Central memory CD8-positive, alpha-beta T cell (primary cell): ENCODE measurements at regions not wholly inside any gene's neighbourhood (a gene's known extent, or its start where the extent isn't known, plus 50 kb on each side); places are given as distances from the start of the nearest gene placed in this dataset.
"Not testable (repeated sequence)": the region's sequence is repeated elsewhere in the genome, so short reads cannot be mapped to it uniquely, and the experiment has no call there.

ENCODE experiments used
- ATAC-seq: fragments of 150-1000 bp; cut with Tn5 transposase; replicated peaks from 2 replicates; pipeline ENCODE4 v1.10.0; 2022; ENCODE audit warnings: mild to moderate bottlenecking, moderate FRiP score, moderate number of reproducible peaks; ENCODE audit not compliant: poor library complexity, severe bottlenecking; ENCODE audit errors: extremely low read depth
- DNase-seq, 2 donors: peaks; one replicate each; pipeline ENCODE4 v3.0.0; 2021; ENCODE audit warnings: low spot score in 2 of 2
- H3K27ac Mint-ChIP-seq: one replicate; pipeline ENCODE4 v1.8.0; 2022; ENCODE audit warnings: low read depth, mild to moderate bottlenecking, moderate library complexity, mixed read lengths
- H3K27me3 Mint-ChIP-seq: one replicate; pipeline ENCODE4 v1.8.0; 2022; ENCODE audit warnings: mixed read lengths
- H3K36me3 Mint-ChIP-seq: one replicate; pipeline ENCODE4 v1.8.0; 2022; ENCODE audit warnings: mild to moderate bottlenecking, moderate library complexity, mixed read lengths; ENCODE audit not compliant: insufficient read depth
- H3K4me1 Mint-ChIP-seq: one replicate; pipeline ENCODE4 v1.8.0; 2022; ENCODE audit warnings: mixed read lengths
- H3K4me3 Mint-ChIP-seq: one replicate; pipeline ENCODE4 v1.8.0; 2022; ENCODE audit warnings: mild to moderate bottlenecking, moderate library complexity, mixed read lengths
- H3K9me3 Mint-ChIP-seq: one replicate; pipeline ENCODE4 v1.8.0; 2022; ENCODE audit warnings: mixed read lengths

GRCh38 chr5:54881286-54882005 is 103.9 kb downstream of the ESM1 start:
- peaks cover 45% of the 10 kb centered on the region for H3K27me3 Mint-ChIP-seq
- peaks cover 2% of the 10 kb centered on the region for H3K36me3 Mint-ChIP-seq
- peaks cover 16% of the 10 kb centered on the region for H3K4me1 Mint-ChIP-seq
- H3K27ac Mint-ChIP-seq: peak overlapping the region; percentile 30
- no peak overlapping the region for H3K4me3 Mint-ChIP-seq
- H3K9me3 Mint-ChIP-seq: no peaks in the 10 kb centered on the region
- ATAC-seq (peak; percentile 82), DNase-seq (peak in 1 of 2 donors; percentile 30)

- peaks cover 2% of the 10 kb centered on the region for H3K36me3 Mint-ChIP-seq
- ATAC-seq: no peak
- H3K27ac Mint-ChIP-seq: no peak overlapping the region
- H3K9me3 Mint-ChIP-seq: no peaks in the 10 kb centered on the region
- no peak for DNase-seq
- H3K4me3 Mint-ChIP-seq: no peak overlapping the region
- peaks cover under 1% of the 10 kb centered on the region for H3K27me3 Mint-ChIP-seq
- peaks cover 8% of the 10 kb centered on the region for H3K4me1 Mint-ChIP-seq
These were observed 108.4 kb downstream of the ESM1 start for GRCh38 chr5:54876976-54877375.

- H3K4me3 Mint-ChIP-seq: no peak overlapping the region
- H3K36me3 Mint-ChIP-seq: peaks cover 2% of the 10 kb centered on the region
- H3K27me3 Mint-ChIP-seq: peaks cover 4% of the 10 kb centered on the region
- peaks cover 3% of the 10 kb centered on the region for H3K4me1 Mint-ChIP-seq
- DNase-seq: no peak
- H3K27ac Mint-ChIP-seq: no peak overlapping the region
- H3K9me3 Mint-ChIP-seq: no peaks in the 10 kb centered on the region
- no peak for ATAC-seq
These were observed 108.8 kb downstream of the ESM1 start for GRCh38 chr5:54876556-54876955.

GRCh38 chr5:54874337-54875021 is 110.9 kb downstream of the ESM1 start:
- H3K9me3 Mint-ChIP-seq: no peaks in the 10 kb centered on the region
- DNase-seq: no peak
- ATAC-seq: no peak
- peaks cover 12% of the 10 kb centered on the region for H3K27me3 Mint-ChIP-seq
- H3K4me3 Mint-ChIP-seq: no peak overlapping the region
- no peaks in the 10 kb centered on the region for H3K4me1 Mint-ChIP-seq
- H3K36me3 Mint-ChIP-seq: peaks cover 2% of the 10 kb centered on the region
- no peak overlapping the region for H3K27ac Mint-ChIP-seq

- Mint-ChIP-seq H3K36me3 (peaks cover 2% of the 10 kb centered on the region), H3K4me3 (no peak overlapping the region), H3K27ac (no peak overlapping the region), H3K27me3 (peaks cover 12% of the 10 kb centered on the region), H3K9me3 (no peaks in the 10 kb centered on the region), H3K4me1 (no peaks in the 10 kb centered on the region)
- ATAC-seq: no peak
- DNase-seq: no peak
These were observed 111.7 kb downstream of the ESM1 start for GRCh38 chr5:54873691-54874090.

GRCh38 chr5:54872810-54873209 is 112.6 kb downstream of the ESM1 start:
- Mint-ChIP-seq H3K4me3 (no peak overlapping the region), H3K9me3 (no peaks in the 10 kb centered on the region), H3K27me3 (peaks cover 12% of the 10 kb centered on the region), H3K27ac (no peak overlapping the region), H3K4me1 (no peaks in the 10 kb centered on the region), H3K36me3 (peaks cover 2% of the 10 kb centered on the region)
- DNase-seq: no peak
- ATAC-seq: no peak

- Mint-ChIP-seq H3K36me3 (no peaks in the 10 kb centered on the region), H3K4me3 (no peak overlapping the region), H3K27me3 (peaks cover 12% of the 10 kb centered on the region), H3K27ac (no peak overlapping the region), H3K9me3 (no peaks in the 10 kb centered on the region), H3K4me1 (peaks cover 8% of the 10 kb centered on the region)
- DNase-seq: no peak
- no peak for ATAC-seq
These were observed 115.1 kb downstream of the ESM1 start for GRCh38 chr5:54870271-54870670.

GRCh38 chr5:54869691-54870090 is 115.7 kb downstream of the ESM1 start:
- Mint-ChIP-seq H3K27ac (no peak overlapping the region), H3K4me3 (no peak overlapping the region), H3K27me3 (peaks cover 12% of the 10 kb centered on the region), H3K36me3 (no peaks in the 10 kb centered on the region), H3K9me3 (no peaks in the 10 kb centered on the region), H3K4me1 (peaks cover 8% of the 10 kb centered on the region)
- DNase-seq (no peak), ATAC-seq (no peak)

- peaks cover 8% of the 10 kb centered on the region for H3K4me1 Mint-ChIP-seq
- H3K4me3 Mint-ChIP-seq: no peak overlapping the region
- no peaks in the 10 kb centered on the region for H3K36me3 Mint-ChIP-seq
- ATAC-seq (no peak), DNase-seq (no peak)
- H3K9me3 Mint-ChIP-seq: no peaks in the 10 kb centered on the region
- H3K27ac Mint-ChIP-seq: no peak overlapping the region
- peaks cover 12% of the 10 kb centered on the region for H3K27me3 Mint-ChIP-seq
These were observed 116.6 kb downstream of the ESM1 start for GRCh38 chr5:54868511-54869483.

- DNase-seq (no peak), ATAC-seq (peak; percentile 49)
- Mint-ChIP-seq H3K27me3 (peaks cover 12% of the 10 kb centered on the region), H3K4me1 (peaks cover 8% of the 10 kb centered on the region), H3K4me3 (no peak overlapping the region), H3K27ac (no peak overlapping the region), H3K36me3 (no peaks in the 10 kb centered on the region), H3K9me3 (no peaks in the 10 kb centered on the region)
These were observed 118.0 kb downstream of the ESM1 start for GRCh38 chr5:54867310-54867944.

- DNase-seq, H3K27me3 Mint-ChIP-seq, H3K36me3 Mint-ChIP-seq, H3K9me3 Mint-ChIP-seq, H3K27ac Mint-ChIP-seq, H3K4me3 Mint-ChIP-seq, H3K4me1 Mint-ChIP-seq, ATAC-seq: not testable (repeated sequence)
These were observed 120.4 kb downstream of the ESM1 start for GRCh38 chr5:54864911-54865515.

- Mint-ChIP-seq H3K36me3 (peaks cover 1% of the 10 kb centered on the region), H3K27me3 (peaks cover 14% of the 10 kb centered on the region), H3K27ac (no peak overlapping the region), H3K4me1 (peaks cover 2% of the 10 kb centered on the region), H3K4me3 (no peak overlapping the region), H3K9me3 (peaks cover 11% of the 10 kb centered on the region)
- ATAC-seq (no peak), DNase-seq (no peak)
These were observed 123.4 kb downstream of the ESM1 start for GRCh38 chr5:54862036-54862435.
